Esophagus squamous epithelium (tissue), 4 donors: ENCODE measurements at regions not wholly inside any gene's neighbourhood (a gene's known extent, or its start where the extent isn't known, plus 50 kb on each side); places are given as distances from the start of the nearest gene placed in this dataset.

ENCODE experiments used
- POLR2A ChIP-seq, 4 donors: fragments of 450-650 bp; IDR thresholded peaks; one replicate each; pipeline ENCODE4 v1.6.1; 2017; ENCODE audit warnings: antibody characterized with exemption in 4 of 4, mild to moderate bottlenecking in 4 of 4, moderate library complexity in 3 of 4
- TF ChIP-seq, protein P1 (sequence below), 6 experiments: fragments of 450-650 bp in 4 of 6; fragments of 200-600 bp in 2 of 6; sonication (generic) in 2 of 6; IDR thresholded peaks; one replicate each; pipeline ENCODE4 v1.5.1; 2016 to 2019; ENCODE audit warnings: antibody characterized with exemption in 6 of 6, mild to moderate bottlenecking in 4 of 6, moderate library complexity in 4 of 6

GRCh38 chr6:45775026-45775697, 240.5 kb downstream of the CLIC5 start:
- TF ChIP-seq POLR2A (IDR thresholded peaks at IDR 0.05) = no peak
- TF ChIP-seq, protein P1, sequence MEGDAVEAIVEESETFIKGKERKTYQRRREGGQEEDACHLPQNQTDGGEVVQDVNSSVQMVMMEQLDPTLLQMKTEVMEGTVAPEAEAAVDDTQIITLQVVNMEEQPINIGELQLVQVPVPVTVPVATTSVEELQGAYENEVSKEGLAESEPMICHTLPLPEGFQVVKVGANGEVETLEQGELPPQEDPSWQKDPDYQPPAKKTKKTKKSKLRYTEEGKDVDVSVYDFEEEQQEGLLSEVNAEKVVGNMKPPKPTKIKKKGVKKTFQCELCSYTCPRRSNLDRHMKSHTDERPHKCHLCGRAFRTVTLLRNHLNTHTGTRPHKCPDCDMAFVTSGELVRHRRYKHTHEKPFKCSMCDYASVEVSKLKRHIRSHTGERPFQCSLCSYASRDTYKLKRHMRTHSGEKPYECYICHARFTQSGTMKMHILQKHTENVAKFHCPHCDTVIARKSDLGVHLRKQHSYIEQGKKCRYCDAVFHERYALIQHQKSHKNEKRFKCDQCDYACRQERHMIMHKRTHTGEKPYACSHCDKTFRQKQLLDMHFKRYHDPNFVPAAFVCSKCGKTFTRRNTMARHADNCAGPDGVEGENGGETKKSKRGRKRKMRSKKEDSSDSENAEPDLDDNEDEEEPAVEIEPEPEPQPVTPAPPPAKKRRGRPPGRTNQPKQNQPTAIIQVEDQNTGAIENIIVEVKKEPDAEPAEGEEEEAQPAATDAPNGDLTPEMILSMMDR (IDR thresholded peaks at IDR 0.05) = no peak
